ENCODE measurements at regions not wholly inside any gene's neighbourhood (a gene's known extent, or its start where the extent isn't known, plus 50 kb on each side); places are given as distances from the start of the nearest gene placed in this dataset.

DNA sequence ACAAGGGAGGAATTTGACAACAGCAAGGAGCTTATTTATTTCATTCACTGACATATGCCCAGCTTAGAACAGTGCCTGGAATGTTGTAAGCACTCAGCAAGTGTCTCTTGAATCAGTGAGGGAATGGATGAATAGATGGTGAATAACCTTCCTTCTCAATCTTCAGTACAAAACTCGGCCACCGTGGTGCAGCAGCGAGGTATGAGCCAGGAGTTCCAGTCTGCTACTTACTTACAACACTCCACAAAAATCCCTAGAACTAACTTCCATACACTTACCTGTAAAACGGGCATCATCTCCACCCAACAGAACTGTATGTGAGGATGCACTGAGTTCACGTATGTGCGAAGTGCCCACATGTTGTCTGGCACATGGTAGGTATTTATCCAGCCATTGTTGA, 237.4 kb downstream of the WDR11 start:
- Histone ChIP-seq H3K4me3 (ENCODE audit: insufficient read depth, low read depth, low read length) (no peak overlapping the region), H2AFZ (ENCODE audit: low read depth, low read length) (no peak overlapping the region), H3K4me2 (ENCODE audit: low read length) (no peak overlapping the region), H3K4me1 (ENCODE audit: insufficient read depth, low read length) (peaks cover 8% of the 10 kb centered on the region), H3K9me3 (ENCODE audit: insufficient read depth, low read depth, low read length) (peaks cover 2% of the 10 kb centered on the region), H4K20me1 (ENCODE audit: insufficient read depth, low read length) (no peaks in the 10 kb centered on the region), H3K9ac (ENCODE audit: low read length) (no peak overlapping the region), H3K27me3 (ENCODE audit: insufficient read depth, low read length) (peaks cover 6% of the 10 kb centered on the region), H3K79me2 (ENCODE audit: insufficient read depth, low read length) (no peaks in the 10 kb centered on the region), H3K36me3 (ENCODE audit: insufficient read depth, low read length) (no peaks in the 10 kb centered on the region), H3K27ac (ENCODE audit: low read depth, low read length) (no peak overlapping the region)
- H3K9me3 Mint-ChIP-seq (ENCODE audit: unreplicated experiment) = no peaks in the 10 kb centered on the region
- no peak for TF ChIP-seq EZH2 (IDR thresholded peaks at IDR 0.05; ENCODE audit: insufficient read depth, low read length)
- TF ChIP-seq, protein P1, sequence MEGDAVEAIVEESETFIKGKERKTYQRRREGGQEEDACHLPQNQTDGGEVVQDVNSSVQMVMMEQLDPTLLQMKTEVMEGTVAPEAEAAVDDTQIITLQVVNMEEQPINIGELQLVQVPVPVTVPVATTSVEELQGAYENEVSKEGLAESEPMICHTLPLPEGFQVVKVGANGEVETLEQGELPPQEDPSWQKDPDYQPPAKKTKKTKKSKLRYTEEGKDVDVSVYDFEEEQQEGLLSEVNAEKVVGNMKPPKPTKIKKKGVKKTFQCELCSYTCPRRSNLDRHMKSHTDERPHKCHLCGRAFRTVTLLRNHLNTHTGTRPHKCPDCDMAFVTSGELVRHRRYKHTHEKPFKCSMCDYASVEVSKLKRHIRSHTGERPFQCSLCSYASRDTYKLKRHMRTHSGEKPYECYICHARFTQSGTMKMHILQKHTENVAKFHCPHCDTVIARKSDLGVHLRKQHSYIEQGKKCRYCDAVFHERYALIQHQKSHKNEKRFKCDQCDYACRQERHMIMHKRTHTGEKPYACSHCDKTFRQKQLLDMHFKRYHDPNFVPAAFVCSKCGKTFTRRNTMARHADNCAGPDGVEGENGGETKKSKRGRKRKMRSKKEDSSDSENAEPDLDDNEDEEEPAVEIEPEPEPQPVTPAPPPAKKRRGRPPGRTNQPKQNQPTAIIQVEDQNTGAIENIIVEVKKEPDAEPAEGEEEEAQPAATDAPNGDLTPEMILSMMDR (IDR thresholded peaks at IDR 0.05; ENCODE audit: insufficient read depth, low read depth, low read length) = no peak
- no peak for FAIRE-seq
- H3K27me3 Mint-ChIP-seq (ENCODE audit: low read depth, unreplicated experiment) = peaks cover 10% of the 10 kb centered on the region
- H3K36me3 Mint-ChIP-seq (ENCODE audit: low read depth, unreplicated experiment) = no peaks in the 10 kb centered on the region
- no peak overlapping the region for H3K4me3 Mint-ChIP-seq (ENCODE audit: unreplicated experiment)
- DNase-seq (ENCODE audit: low read depth) = no peak
- H3K27ac Mint-ChIP-seq (ENCODE audit: unreplicated experiment) = no peak overlapping the region
- H3K4me1 Mint-ChIP-seq (ENCODE audit: low read depth, unreplicated experiment) = peaks cover 10% of the 10 kb centered on the region

DNA sequence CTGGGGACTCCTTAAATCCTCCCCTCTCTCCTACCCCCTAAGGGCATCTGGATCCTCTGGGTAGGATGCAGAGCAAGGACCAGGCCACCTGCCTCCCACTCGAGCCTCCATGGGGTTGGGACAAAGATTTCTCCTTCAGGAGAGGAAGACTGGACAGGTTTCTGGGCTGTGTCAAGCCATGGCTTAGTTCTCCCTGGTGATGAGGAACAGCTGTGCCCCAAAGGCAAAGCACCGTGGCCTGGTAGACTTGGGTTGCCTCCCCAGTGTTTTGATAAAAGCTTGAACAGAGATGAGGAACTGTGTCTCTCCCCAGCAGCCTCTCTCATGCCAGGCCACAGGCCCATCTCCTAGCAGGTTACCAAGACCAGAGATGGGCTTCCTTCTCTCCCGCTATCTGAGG, 238.3 kb downstream of the WDR11 start:
- H3K27ac Mint-ChIP-seq (ENCODE audit: unreplicated experiment) = no peak overlapping the region
- Histone ChIP-seq H3K9me3 (ENCODE audit: insufficient read depth, low read depth, low read length) (peaks cover 2% of the 10 kb centered on the region), H4K20me1 (ENCODE audit: insufficient read depth, low read length) (no peaks in the 10 kb centered on the region), H3K4me1 (ENCODE audit: insufficient read depth, low read length) (peaks cover 8% of the 10 kb centered on the region), H3K9ac (ENCODE audit: low read length) (no peak overlapping the region), H3K4me2 (ENCODE audit: low read length) (no peak overlapping the region), H3K4me3 (ENCODE audit: insufficient read depth, low read depth, low read length) (no peak overlapping the region), H3K79me2 (ENCODE audit: insufficient read depth, low read length) (no peaks in the 10 kb centered on the region), H3K27me3 (ENCODE audit: insufficient read depth, low read length) (peaks cover 3% of the 10 kb centered on the region), H2AFZ (ENCODE audit: low read depth, low read length) (no peak overlapping the region), H3K36me3 (ENCODE audit: insufficient read depth, low read length) (no peaks in the 10 kb centered on the region), H3K27ac (ENCODE audit: low read depth, low read length) (no peak overlapping the region)
- H3K36me3 Mint-ChIP-seq (ENCODE audit: low read depth, unreplicated experiment) = no peaks in the 10 kb centered on the region
- DNase-seq (ENCODE audit: low read depth) (no peak), FAIRE-seq (no peak)
- H3K9me3 Mint-ChIP-seq (ENCODE audit: unreplicated experiment) = no peaks in the 10 kb centered on the region
- no peak overlapping the region for H3K4me3 Mint-ChIP-seq (ENCODE audit: unreplicated experiment)
- TF ChIP-seq, protein P1 (IDR thresholded peaks at IDR 0.05; ENCODE audit: insufficient read depth, low read depth, low read length) = no peak
- no peak for TF ChIP-seq EZH2 (IDR thresholded peaks at IDR 0.05; ENCODE audit: insufficient read depth, low read length)
- peaks cover 10% of the 10 kb centered on the region for H3K4me1 Mint-ChIP-seq (ENCODE audit: low read depth, unreplicated experiment)
- H3K27me3 Mint-ChIP-seq (ENCODE audit: low read depth, unreplicated experiment) = peaks cover 2% of the 10 kb centered on the region

DNA sequence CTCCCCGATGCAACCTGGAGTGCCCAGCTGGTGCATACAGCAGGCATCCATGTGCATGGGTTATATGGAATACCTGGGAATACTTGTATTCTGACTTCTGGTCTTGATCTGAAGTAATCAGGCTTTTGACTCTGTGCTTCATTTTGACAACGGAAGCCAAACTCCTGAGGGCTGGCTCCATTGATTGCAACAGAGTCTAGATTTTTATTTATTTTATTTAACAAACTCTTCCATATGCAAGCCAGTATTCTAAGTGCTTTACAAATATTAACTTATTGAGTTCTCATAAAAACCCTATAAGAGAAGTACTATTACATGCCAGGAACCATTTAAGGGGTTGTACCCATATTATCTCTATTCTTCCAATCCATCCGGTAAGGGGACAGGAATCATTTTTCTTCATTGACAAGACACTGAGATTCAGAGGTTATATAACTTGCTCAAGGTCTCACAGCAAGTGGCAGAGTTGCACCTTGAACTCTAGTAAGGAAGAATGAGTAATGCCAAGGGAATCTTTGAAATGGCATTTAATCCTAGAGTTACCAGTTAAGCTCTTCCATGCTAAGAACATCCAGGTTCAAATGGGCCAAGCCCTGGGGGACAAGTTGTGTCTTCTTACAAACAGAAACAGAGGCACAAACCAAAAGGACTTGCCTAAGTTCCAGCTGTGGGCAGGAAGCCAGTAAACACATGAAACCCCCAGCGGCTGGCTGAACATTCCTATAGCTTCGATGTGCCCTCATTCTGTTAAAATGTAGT, 241.0 kb downstream of the WDR11 start:
- H3K9me3 ChIP-seq (ENCODE audit: insufficient read depth, low read depth, low read length) = peaks cover 2% of the 10 kb centered on the region
- Mint-ChIP-seq H3K27me3 (ENCODE audit: low read depth, unreplicated experiment) (no peaks in the 10 kb centered on the region), H3K9me3 (ENCODE audit: unreplicated experiment) (peaks cover 4% of the 10 kb centered on the region), H3K4me1 (ENCODE audit: low read depth, unreplicated experiment) (peaks cover 31% of the 10 kb centered on the region), H3K27ac (ENCODE audit: unreplicated experiment) (peak overlapping the region; percentile 79), H3K36me3 (ENCODE audit: low read depth, unreplicated experiment) (no peaks in the 10 kb centered on the region), H3K4me3 (ENCODE audit: unreplicated experiment) (no peak overlapping the region)
- FAIRE-seq (no peak), DNase-seq (ENCODE audit: low read depth) (no peak)
- peaks cover 13% of the 10 kb centered on the region for H3K4me1 ChIP-seq (ENCODE audit: insufficient read depth, low read length)
- H4K20me1 ChIP-seq (ENCODE audit: insufficient read depth, low read length) = no peaks in the 10 kb centered on the region
- H3K4me2 ChIP-seq (ENCODE audit: low read length) = peak overlapping the region; percentile 58
- H3K27me3 ChIP-seq (ENCODE audit: insufficient read depth, low read length) = no peaks in the 10 kb centered on the region
- TF ChIP-seq EZH2 (IDR thresholded peaks at IDR 0.05; ENCODE audit: insufficient read depth, low read length) = no peak
- TF ChIP-seq, protein P1 (IDR thresholded peaks at IDR 0.05; ENCODE audit: insufficient read depth, low read depth, low read length) = no peak
- H2AFZ ChIP-seq (ENCODE audit: low read depth, low read length) = no peak overlapping the region
- no peaks in the 10 kb centered on the region for H3K79me2 ChIP-seq (ENCODE audit: insufficient read depth, low read length)
- peak overlapping the region; percentile 44 for H3K27ac ChIP-seq (ENCODE audit: low read depth, low read length)
- no peak overlapping the region for H3K9ac ChIP-seq (ENCODE audit: low read length)
- H3K4me3 ChIP-seq (ENCODE audit: insufficient read depth, low read depth, low read length) = no peak overlapping the region
- no peaks in the 10 kb centered on the region for H3K36me3 ChIP-seq (ENCODE audit: insufficient read depth, low read length)

Measured in astrocyte (in vitro differentiated cells and primary cell).